ENCODE measurements at regions not wholly inside any gene's neighbourhood (a gene's known extent, or its start where the extent isn't known, plus 50 kb on each side); places are given as distances from the start of the nearest gene placed in this dataset.

GRCh38 chr11:93080146-93080759, 110.8 kb downstream of the MTNR1B start:
- DNase-seq, result no peak

DNA sequence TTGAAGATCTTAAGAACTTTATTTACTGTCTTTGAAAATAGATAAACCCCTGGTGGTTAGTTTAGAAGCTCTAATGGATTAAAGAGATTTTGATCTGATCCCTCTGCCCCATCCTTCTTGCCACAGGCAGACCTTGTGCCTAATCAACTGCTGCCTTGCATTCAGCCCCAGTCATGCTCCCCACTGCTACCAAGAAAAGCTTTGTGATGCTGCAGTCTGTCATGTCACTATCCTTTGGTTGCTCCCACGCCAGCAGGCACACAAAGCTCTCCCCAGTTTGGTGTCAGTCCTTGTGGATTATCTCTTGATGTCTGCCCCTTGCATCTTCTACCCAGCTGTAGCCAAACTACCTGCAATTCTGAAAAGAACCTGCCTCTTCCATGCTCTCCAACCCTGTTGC, 112.2 kb downstream of the MTNR1B start:
- no peak for DNase-seq

DNA sequence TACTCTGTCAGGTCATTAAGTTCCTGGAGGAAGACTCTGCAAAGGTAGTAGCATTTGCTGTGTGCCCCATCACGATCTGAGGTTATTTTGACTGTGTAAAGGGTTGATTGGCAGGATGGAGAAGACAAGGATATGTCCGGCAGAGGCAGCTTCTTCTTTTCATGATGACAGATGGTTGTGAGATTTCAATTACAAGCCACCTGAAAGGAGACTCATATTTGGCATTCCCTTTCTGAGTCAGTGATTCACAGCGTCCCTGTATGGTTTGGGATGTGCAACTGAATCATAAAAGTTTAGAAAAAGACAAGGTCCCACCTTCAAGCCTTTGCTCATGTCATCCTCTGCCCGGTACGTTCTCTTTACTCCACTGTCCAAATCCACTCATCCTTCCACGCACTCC, 113.4 kb downstream of the MTNR1B start:
- DNase-seq, result no peak

GRCh38 chr11:93084727-93085505, 112.9 kb downstream of the SLC36A4 start:
- DNase-seq, result no peak

DNA sequence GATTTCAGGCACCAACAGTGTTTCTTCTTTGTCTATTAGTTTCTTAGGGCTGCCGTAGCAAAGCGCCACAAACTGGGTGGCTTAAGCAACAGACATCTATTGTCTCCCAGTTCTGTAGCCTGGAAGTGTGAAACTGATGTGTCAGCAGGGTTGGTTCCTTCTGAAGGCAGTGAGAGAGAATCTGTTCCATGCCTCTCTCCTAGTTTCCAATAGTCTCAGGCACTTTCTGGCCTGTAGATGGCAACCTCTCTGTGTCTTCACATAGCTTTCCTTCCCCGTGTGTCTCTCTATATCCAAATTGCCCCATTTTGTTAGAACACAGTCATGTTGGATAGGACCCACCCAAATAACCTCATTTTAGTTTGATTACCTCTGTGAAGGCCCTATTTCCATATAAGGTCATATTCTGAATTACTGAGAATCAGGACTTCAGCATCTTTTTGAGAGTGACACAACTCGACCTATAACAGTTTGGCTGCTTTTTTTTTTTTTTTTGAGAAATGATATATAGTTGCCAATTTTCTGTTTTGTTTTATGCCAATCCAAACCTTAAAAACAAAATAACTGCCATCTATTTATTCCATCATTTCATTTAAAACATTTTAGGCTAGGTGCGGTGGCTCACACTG, 108.2 kb downstream of the SLC36A4 start:
- peak; percentile 25 for DNase-seq

Data from fibroblast of skin of right quadriceps (primary cell).